GM19035 (cell line): ENCODE measurements at regions not wholly inside any gene's neighbourhood (a gene's known extent, or its start where the extent isn't known, plus 50 kb on each side); places are given as distances from the start of the nearest gene placed in this dataset.

ENCODE experiments used
- ATAC-seq: cut with Tn5 transposase; IDR thresholded peaks from one replicate; pipeline ENCODE4 v1.9.1; 2021; ENCODE audit not compliant: unreplicated experiment

GRCh38 chr18:22110461-22110924 is 58.9 kb upstream of the GATA6 start:
- ATAC-seq: no peak

- no peak for ATAC-seq
These were observed 57.2 kb upstream of the GATA6 start for GRCh38 chr18:22112215-22112614.

GRCh38 chr18:22113144-22113844 is 56.1 kb upstream of the GATA6 start:
- ATAC-seq: no peak

- ATAC-seq: no peak
These were observed 54.7 kb upstream of the GATA6 start for GRCh38 chr18:22114526-22115321.

GRCh38 chr18:22115573-22115972 is 53.8 kb upstream of the GATA6 start:
- ATAC-seq: no peak
